Left cardiac atrium (tissue), 4 donors: ENCODE measurements at regions not wholly inside any gene's neighbourhood (a gene's known extent, or its start where the extent isn't known, plus 50 kb on each side); places are given as distances from the start of the nearest gene placed in this dataset.
A peak's percentile ranks its signal among the peaks of the same experiment; 100 is the strongest.

Experiments
- ATAC-seq, 2 donors: fragments of 200-7000 bp; cut with Tn5 transposase; one replicate each; pipeline ENCODE4 v1.9.1; 2020; ENCODE audit warnings: mild to moderate bottlenecking in 2 of 2, moderate library complexity in 2 of 2
- DNase-seq: peaks from one replicate; pipeline ENCODE4 v3.0.0-alpha.2; 2020
- intact Hi-C, 2 donors: fragments of 100-400 bp; cut with DNase I; formaldehyde crosslinking; loops; one replicate each; pipeline versions ENCODE4 v1.14.1 to v1.15.1; 2022 to 2023
- donor health status: DM: no; HTN: yes; CAD: no.
- donor health status: DM: no; HTN: yes; CAD: no; lungs with severe emphysema.
- donor health status: DM: yes; HTN: yes; CAD: no.
- donor health status: Dilated cardiomyopathy.

- ATAC-seq (no peak), DNase-seq (no peak)
- intact Hi-C loops: no loop called here
Observed at GRCh38 chr7:33770576-33770975, 134.8 kb upstream of the BMPER start.

GRCh38 chr7:33771422-33771821, 133.9 kb upstream of the BMPER start:
- DNase-seq (no peak), ATAC-seq (no peak)
- intact Hi-C loops: no loop called here

- DNase-seq (no peak), ATAC-seq (no peak)
- intact Hi-C loops: no loop called here
Observed at GRCh38 chr7:33773053-33773452, 132.3 kb upstream of the BMPER start.

- ATAC-seq: peak; percentile 72 to 83
- intact Hi-C loops: no loop called here
- DNase-seq: peak; percentile 72
Observed at GRCh38 chr7:33774762-33775523, 130.4 kb upstream of the BMPER start.

- intact Hi-C loops: no loop called here
- peak in 1 of 2 donors; percentile 48 for ATAC-seq
- DNase-seq: no peak
Observed at GRCh38 chr7:33775790-33776189, 129.5 kb upstream of the BMPER start.

GRCh38 chr7:33776788-33777187, 128.6 kb upstream of the BMPER start:
- ATAC-seq (no peak), DNase-seq (no peak)
- intact Hi-C loops: no loop called here

- ATAC-seq (no peak), DNase-seq (no peak)
- intact Hi-C loops: no loop called here
Observed at GRCh38 chr7:33778195-33778594, 127.1 kb upstream of the BMPER start.

GRCh38 chr7:33779216-33779615, 126.1 kb upstream of the BMPER start:
- DNase-seq (no peak), ATAC-seq (no peak)
- intact Hi-C loops: no loop called here

GRCh38 chr7:33781167-33781566, 124.2 kb upstream of the BMPER start:
- intact Hi-C loops: no loop called here
- no peak for DNase-seq
- ATAC-seq: no peak

GRCh38 chr7:33781796-33782195, 123.5 kb upstream of the BMPER start:
- ATAC-seq: no peak
- DNase-seq: no peak
- intact Hi-C loops: no loop called here

GRCh38 chr7:33784000-33784399, 121.3 kb upstream of the BMPER start:
- no peak for DNase-seq
- intact Hi-C loops: no loop called here
- no peak for ATAC-seq

GRCh38 chr7:33788531-33788930, 116.8 kb upstream of the BMPER start:
- intact Hi-C loops: no loop called here
- ATAC-seq (peak; percentile 62 to 65), DNase-seq (no peak)

- ATAC-seq (no peak), DNase-seq (no peak)
- intact Hi-C loops: no loop called here
Observed at GRCh38 chr7:33789871-33790630, 115.3 kb upstream of the BMPER start.

- DNase-seq: no peak
- intact Hi-C loops: no loop called here
- no peak for ATAC-seq
Observed at GRCh38 chr7:33790746-33791145, 114.6 kb upstream of the BMPER start.

GRCh38 chr7:33792041-33792440, 113.3 kb upstream of the BMPER start:
- intact Hi-C loops: no loop called here
- DNase-seq (no peak), ATAC-seq (no peak)

GRCh38 chr7:33792547-33793105, 112.7 kb upstream of the BMPER start:
- DNase-seq (no peak), ATAC-seq (no peak)
- intact Hi-C loops: no loop called here

- intact Hi-C loops: no loop called here
- DNase-seq: no peak
- no peak for ATAC-seq
Observed at GRCh38 chr7:33793616-33794015, 111.7 kb upstream of the BMPER start.

GRCh38 chr7:33794419-33794818, 110.9 kb upstream of the BMPER start:
- no peak for ATAC-seq

GRCh38 chr7:33794959-33795358, 110.4 kb upstream of the BMPER start:
- DNase-seq: no peak
- no peak for ATAC-seq
- intact Hi-C loops: no loop called here

More at GRCh38 chr7:33794419-33794818, 110.9 kb upstream of the BMPER start:
- intact Hi-C loops: no loop called here
- no peak for DNase-seq

- ATAC-seq (no peak), DNase-seq (no peak)
- intact Hi-C loops: no loop called here
Observed at GRCh38 chr7:33796538-33796937, 108.8 kb upstream of the BMPER start.
